Psoas muscle (tissue), 7 donors: ENCODE measurements at regions not wholly inside any gene's neighbourhood (a gene's known extent, or its start where the extent isn't known, plus 50 kb on each side); places are given as distances from the start of the nearest gene placed in this dataset.

Experiments used
- ATAC-seq, 4 donors: fragments of 200-7000 bp; cut with Tn5 transposase; one replicate each; pipeline ENCODE4 v1.9.1; 2020; ENCODE audit warnings: moderate library complexity in 3 of 4, mild to moderate bottlenecking in 2 of 4
- DNase-seq, 2 donors: peaks; one replicate each; pipeline ENCODE4 v3.0.0-alpha.2; 2020
- H3K27ac ChIP-seq: fragments of 200-600 bp; one replicate; pipeline ENCODE4 v1.8.0; 2022
- H3K27me3 ChIP-seq, 3 donors: fragments of 200-600 bp in 1 of 3; one replicate each; pipeline versions ENCODE4 v1.6.1 to v1.8.0; 2013 to 2022; ENCODE audit warnings: low read length in 2 of 3, mild to moderate bottlenecking in 2 of 3, moderate library complexity in 1 of 3; ENCODE audit not compliant: insufficient read depth in 3 of 3
- H3K36me3 ChIP-seq, 2 donors: fragments of 200-600 bp in 1 of 2; one replicate each; pipeline versions ENCODE4 v1.6.1 to v1.8.0; 2013 to 2022; ENCODE audit warnings: low read depth in 1 of 2, mild to moderate bottlenecking in 1 of 2, moderate library complexity in 1 of 2; ENCODE audit not compliant: insufficient read depth in 1 of 2
- H3K4me1 ChIP-seq: fragments of 200-600 bp; one replicate; pipeline ENCODE4 v1.8.0; 2022
- H3K4me3 ChIP-seq: fragments of 200-600 bp; one replicate; pipeline ENCODE4 v1.8.0; 2022; ENCODE audit warnings: mild to moderate bottlenecking
- H3K9me3 ChIP-seq: fragments of 200-600 bp; one replicate; pipeline ENCODE4 v1.8.0; 2022
- CTCF ChIP-seq: fragments of 200-600 bp; IDR thresholded peaks from one replicate; pipeline ENCODE4 v1.8.0; 2022; ENCODE audit warnings: antibody characterized with exemption
- WGBS, 3 donors: extraction: QIAGEN DNeasy Blood & Tissue Kit; methylation state at CpG; one replicate each; pipeline versions ENCODE4 v1.1.6 to v1.1.7; 2013; 5-methylcytosine and 5-hydroxymethylcytosine counted together
- intact Hi-C, 2 donors: fragments of 100-400 bp; cut with DNase I; formaldehyde crosslinking; loops; one replicate each; pipeline versions ENCODE4 v1.11.0 to v1.14.2; 2022
- donor health status: healthy with polysubstance abuse.
- donor health status: DM: no; HTN: no; CAD: no; lungs with moderate emphysema.
- donor health status: Bipolar disorder and iron deficiency.
- donor health status: healthy.
- donor health status: DM: yes; HTN: yes; CAD: no.
- donor health status: DM: no; HTN: no; CAD: no.
- donor health status: DM: yes; HTN: yes; CAD: no.

- WGBS, 3 donors, result 56 to 64% (median 62%) methylated on average over 4 of the region's 4 CpGs
- DNase-seq (no peak), ATAC-seq (no peak)
- Histone ChIP-seq H3K36me3 (no peaks in the 10 kb centered on the region), H3K27ac (no peak overlapping the region), H3K4me1 (no peaks in the 10 kb centered on the region), H3K27me3 (no peaks in the 10 kb centered on the region), H3K9me3 (no peaks in the 10 kb centered on the region), H3K4me3 (no peak overlapping the region)
- no peak for TF ChIP-seq CTCF
- intact Hi-C loops, result no loop called here
These were observed 473.6 kb upstream of the ZP4 start for GRCh38 chr1:238364214-238364892.

- TF ChIP-seq CTCF, result no peak
- intact Hi-C loops, result no loop called here
These were observed 469.8 kb upstream of the ZP4 start for GRCh38 chr1:238360474-238360873.

GRCh38 chr1:238350471-238350870 is 459.7 kb upstream of the ZP4 start:
- H3K27ac ChIP-seq, result no peak overlapping the region
- H3K9me3 ChIP-seq, result no peaks in the 10 kb centered on the region
- no peaks in the 10 kb centered on the region for H3K27me3 ChIP-seq
- no peaks in the 10 kb centered on the region for H3K4me1 ChIP-seq
- no peak for DNase-seq
- no peaks in the 10 kb centered on the region for H3K36me3 ChIP-seq
- 77 to 87% (median 77%) methylated on average over 2 of the region's 2 CpGs for WGBS, 3 donors
- no peak for TF ChIP-seq CTCF
- no peak for ATAC-seq
- no peak overlapping the region for H3K4me3 ChIP-seq
- intact Hi-C loops, result no loop called here

More at GRCh38 chr1:238360474-238360873, 469.8 kb upstream of the ZP4 start:
- no peak overlapping the region for H3K27ac ChIP-seq
- H3K4me1 ChIP-seq, result no peaks in the 10 kb centered on the region
- no peak for ATAC-seq
- DNase-seq, result no peak
- no peaks in the 10 kb centered on the region for H3K9me3 ChIP-seq
- H3K27me3 ChIP-seq, result no peaks in the 10 kb centered on the region
- H3K36me3 ChIP-seq, result no peaks in the 10 kb centered on the region
- no peak overlapping the region for H3K4me3 ChIP-seq
- 77 to 85% (median 83%) methylated on average over 7 of the region's 7 CpGs for WGBS, 3 donors

GRCh38 chr1:238346340-238346739 is 455.6 kb upstream of the ZP4 start:
- H3K9me3 ChIP-seq, result no peaks in the 10 kb centered on the region
- no peak for ATAC-seq
- intact Hi-C loops, result no loop called here
- no peaks in the 10 kb centered on the region for H3K36me3 ChIP-seq
- no peak overlapping the region for H3K27ac ChIP-seq
- H3K4me3 ChIP-seq, result no peak overlapping the region
- TF ChIP-seq CTCF, result no peak
- 36 to 48% (median 46%) methylated on average over 1 of the region's 1 CpG for WGBS, 3 donors
- no peaks in the 10 kb centered on the region for H3K27me3 ChIP-seq
- DNase-seq, result no peak
- no peaks in the 10 kb centered on the region for H3K4me1 ChIP-seq

- TF ChIP-seq CTCF, result no peak
- no peak for ATAC-seq
- intact Hi-C loops, result no loop called here
- Histone ChIP-seq H3K9me3 (no peaks in the 10 kb centered on the region), H3K4me1 (no peaks in the 10 kb centered on the region), H3K27me3 (no peaks in the 10 kb centered on the region), H3K4me3 (no peak overlapping the region), H3K27ac (no peak overlapping the region), H3K36me3 (no peaks in the 10 kb centered on the region)
- 76 to 87% (median 84%) methylated on average over 6 of the region's 6 CpGs for WGBS, 3 donors
- no peak for DNase-seq
These were observed 455.1 kb upstream of the ZP4 start for GRCh38 chr1:238345837-238346236.
